ENCODE measurements at regions not wholly inside any gene's neighbourhood (a gene's known extent, or its start where the extent isn't known, plus 50 kb on each side); places are given as distances from the start of the nearest gene placed in this dataset.

GRCh38 chr5:73373814-73374510, 74.6 kb downstream of the FOXD1 start:
- no peak for DNase-seq

GRCh38 chr5:73370640-73371583, 77.7 kb downstream of the FOXD1 start:
- no peak for DNase-seq

DNA sequence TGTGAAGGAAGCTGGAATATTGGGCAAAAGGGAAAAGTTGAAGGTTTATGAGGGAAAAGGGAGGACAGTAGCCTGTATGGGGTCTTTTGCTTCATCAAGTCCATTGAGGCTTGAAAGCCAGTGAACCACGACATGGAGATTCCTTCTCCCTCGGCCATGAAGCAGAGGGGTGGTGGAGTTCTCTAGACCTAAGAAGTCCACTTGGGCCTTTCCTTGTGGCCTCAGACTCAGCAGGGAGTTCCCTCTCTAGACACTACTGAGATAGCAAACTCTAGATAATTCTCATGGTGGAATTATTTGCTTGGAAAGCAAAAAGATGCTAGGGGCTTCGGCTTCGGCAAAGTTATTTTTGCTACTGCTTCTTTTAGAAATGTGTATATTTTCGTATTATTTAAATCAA, 78.5 kb downstream of the FOXD1 start:
- DNase-seq = no peak

DNA sequence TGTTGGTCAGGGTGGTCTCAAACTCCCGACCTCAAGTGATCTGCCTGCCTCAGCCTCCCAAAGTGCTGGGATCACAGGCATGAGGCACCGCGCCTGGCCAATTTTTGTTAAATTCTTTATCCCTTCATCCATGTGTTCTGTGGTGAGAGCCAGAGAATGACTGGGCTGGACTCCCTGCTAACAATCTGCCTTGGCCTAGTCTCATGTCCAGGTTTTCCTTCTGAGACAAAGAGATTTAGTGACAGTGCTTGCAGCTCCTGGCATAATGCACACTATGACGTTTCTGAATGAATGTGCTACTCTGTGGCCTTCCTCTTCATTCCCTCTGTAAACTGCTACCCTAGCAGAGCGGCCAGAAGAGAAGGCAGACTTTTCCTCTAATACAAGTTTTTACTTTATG, 79.3 kb downstream of the FOXD1 start:
- no peak for DNase-seq

- DNase-seq = no peak
Measured at GRCh38 chr5:73367650-73368049, 80.9 kb downstream of the FOXD1 start.

GRCh38 chr5:73365990-73366667, 82.4 kb downstream of the FOXD1 start:
- DNase-seq = no peak

- DNase-seq = no peak
Measured at GRCh38 chr5:73365301-73365853, 83.2 kb downstream of the FOXD1 start.

DNA sequence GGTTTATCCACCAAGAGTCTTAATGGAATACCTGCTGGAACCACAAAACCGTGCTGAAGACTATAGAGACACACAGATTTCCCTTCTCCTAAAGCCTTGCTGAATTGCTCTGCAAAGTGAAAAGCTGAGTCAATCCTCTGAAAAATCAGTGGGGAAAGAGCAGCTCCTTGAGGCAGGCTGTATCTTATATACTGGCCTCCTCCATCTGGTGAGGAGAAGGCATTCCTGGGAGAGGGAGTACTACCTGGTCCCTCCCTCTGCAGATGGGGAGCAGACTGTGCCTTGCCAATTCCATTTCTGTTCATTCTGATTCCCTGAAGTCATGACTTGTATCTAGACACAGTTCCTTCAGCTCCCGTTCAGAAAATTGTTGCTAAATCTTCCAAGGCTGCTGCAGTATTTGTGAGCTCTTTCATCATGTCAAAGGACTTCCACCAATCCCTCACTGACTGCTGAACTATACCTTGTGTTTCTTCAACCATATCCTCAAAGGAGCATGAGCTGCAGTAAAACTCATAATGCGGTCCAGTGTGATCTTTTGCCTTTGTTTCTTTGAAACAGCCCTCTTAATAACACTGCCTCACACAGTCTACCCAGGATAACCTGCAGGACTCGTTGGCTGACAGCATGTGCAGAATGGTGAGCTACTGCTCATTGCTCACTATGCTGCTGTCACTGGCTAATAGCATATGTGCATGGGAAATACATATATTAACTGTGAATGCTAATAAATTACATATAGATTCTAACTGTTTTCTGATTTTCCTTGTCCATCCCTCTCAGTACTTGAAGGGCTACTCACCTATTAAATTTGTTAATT, 84.5 kb downstream of the FOXD1 start:
- DNase-seq = no peak

GRCh38 chr5:73359395-73359794, 89.2 kb downstream of the FOXD1 start:
- DNase-seq = no peak

DNA sequence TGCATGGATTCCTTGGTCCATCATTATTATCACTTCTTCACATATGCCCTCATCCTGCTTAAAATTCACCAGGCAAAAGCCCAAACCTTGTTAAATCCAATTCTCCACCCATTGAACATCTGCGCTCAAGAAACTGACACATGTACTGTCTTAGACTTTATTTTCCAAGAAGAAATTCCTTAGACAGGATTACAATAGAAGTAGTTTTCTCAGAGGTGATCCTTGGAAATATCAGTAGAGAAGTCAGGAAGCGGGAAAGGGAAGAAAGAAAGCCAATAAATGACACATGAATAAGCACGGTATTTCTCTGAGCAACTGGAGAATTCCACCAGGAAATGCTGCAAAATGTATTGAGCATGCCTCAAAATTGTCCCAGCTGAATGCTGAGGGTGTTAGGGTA, 90.2 kb downstream of the FOXD1 start:
- DNase-seq = no peak

- no peak for DNase-seq
Measured at GRCh38 chr5:73357576-73357975, 91.0 kb downstream of the FOXD1 start.

GRCh38 chr5:73355108-73355507, 93.5 kb downstream of the FOXD1 start:
- DNase-seq = no peak

- DNase-seq = no peak
Measured at GRCh38 chr5:73354406-73354805, 94.2 kb downstream of the FOXD1 start.

GRCh38 chr5:73352649-73353230, 95.8 kb downstream of the FOXD1 start:
- no peak for DNase-seq

GRCh38 chr5:73352243-73352642, 96.3 kb downstream of the FOXD1 start:
- DNase-seq = no peak

DNA sequence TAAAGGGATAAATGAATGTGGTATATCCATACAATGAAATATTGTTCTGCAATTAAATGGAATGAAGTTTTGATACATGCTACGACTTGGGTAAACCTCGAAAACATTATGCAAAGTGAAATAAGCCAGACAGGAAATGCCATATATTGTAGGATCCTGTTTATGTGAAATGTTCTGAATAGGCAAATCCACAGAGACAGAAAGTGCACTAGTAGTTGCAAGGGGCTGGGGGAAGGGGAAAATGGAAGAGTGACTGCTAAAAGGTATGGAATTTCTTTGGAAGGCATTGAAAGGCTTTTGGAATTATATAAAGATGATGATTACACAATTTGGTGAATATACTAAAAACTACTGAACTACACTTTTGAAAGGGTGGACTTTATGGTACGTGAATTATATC, 97.0 kb downstream of the FOXD1 start:
- DNase-seq = no peak

- DNase-seq = no peak
Measured at GRCh38 chr5:73346878-73347408, 101.6 kb downstream of the FOXD1 start.

DNA sequence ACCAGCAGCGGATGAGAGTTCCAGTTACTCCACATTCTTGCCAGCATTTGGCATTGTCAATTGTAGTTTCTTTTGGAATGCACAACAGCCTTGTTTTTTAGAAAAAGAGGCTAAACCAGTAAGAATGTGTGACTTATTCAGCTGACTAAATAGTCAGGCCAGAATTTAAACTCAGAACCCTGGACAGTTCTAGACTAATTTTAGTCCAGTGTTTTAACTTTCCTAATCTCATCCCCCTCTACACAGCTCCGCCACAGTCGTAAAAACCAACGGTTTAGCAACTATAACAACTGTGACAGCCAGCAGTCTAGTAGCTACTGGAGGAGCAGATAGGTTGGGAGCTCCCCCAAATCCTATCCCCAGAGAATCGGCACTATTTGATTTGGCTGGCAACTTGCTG, 103.7 kb downstream of the FOXD1 start:
- DNase-seq = no peak

DNA sequence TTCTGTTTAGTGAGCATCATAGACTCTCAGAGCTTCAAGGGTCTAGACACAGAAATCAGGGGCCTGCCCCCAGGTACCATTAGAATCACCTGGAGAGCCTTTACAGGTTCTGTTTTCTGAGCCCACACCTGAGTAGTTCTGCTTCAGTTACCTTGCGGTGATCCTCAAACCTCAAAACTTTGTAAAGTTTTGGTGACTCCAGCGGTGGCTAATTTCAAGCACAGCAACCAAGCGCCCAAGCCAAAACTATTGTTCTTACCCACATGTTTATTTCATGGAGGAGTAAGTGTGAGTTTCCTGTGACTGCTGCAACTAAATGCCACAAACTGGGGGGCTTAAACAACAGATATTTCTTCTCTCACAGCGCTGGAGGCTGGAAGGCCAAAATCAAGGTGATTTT, 108.9 kb downstream of the FOXD1 start:
- no peak for DNase-seq

DNA sequence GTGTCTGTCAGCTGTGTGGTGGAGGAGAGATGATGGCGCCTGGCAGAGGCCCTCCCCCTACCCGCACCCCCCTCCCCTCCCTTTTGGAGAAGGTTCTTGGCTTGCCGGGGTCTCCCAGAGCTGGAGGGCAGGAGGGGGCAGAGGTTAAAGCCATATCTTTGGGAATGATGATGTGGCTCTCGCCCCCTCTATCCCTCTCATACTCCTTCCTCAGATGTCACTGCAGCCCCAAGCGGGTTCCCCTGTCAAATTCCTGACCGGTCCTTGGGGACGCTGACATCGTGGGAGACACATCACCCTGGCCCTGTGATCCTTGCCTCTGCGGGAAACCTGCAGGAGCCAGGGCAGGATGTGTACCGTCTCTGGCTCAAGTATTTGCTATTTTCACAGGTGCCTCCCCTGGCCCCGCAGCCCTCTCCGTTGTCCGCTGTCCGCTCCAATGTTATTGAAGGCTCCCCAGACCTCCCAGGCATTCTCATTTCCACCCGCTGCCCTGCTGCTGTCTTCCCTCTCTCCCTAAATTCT, 109.5 kb downstream of the FOXD1 start:
- no peak for DNase-seq

- DNase-seq = no peak
Measured at GRCh38 chr5:73338256-73339050, 110.1 kb downstream of the FOXD1 start.

Data from NCI-H2107 (cell line).